Spleen (tissue), 11 donors: ENCODE measurements at regions not wholly inside any gene's neighbourhood (a gene's known extent, or its start where the extent isn't known, plus 50 kb on each side); places are given as distances from the start of the nearest gene placed in this dataset.

ENCODE experiments used
- DNase-seq: peaks from one replicate; pipeline ENCODE4 v3.0.0-alpha.2; 2020
- H3K27ac ChIP-seq, 8 donors: fragments of 200-600 bp; sonication (generic) in 7 of 8; 1 replicate in 4 of 8; 2 replicates in 4 of 8; pipeline versions ENCODE4 v1.5.0 to v1.8.0; 2016 to 2021; ENCODE audit warnings: inconsistent platforms in 4 of 8, mild to moderate bottlenecking in 4 of 8, moderate library complexity in 1 of 8
- H3K27me3 ChIP-seq, 7 donors: fragments of 200-600 bp; sonication (generic) in 6 of 7; replicated peaks in 1 of 7; 1 replicate in 4 of 7; 2 replicates in 3 of 7; pipeline versions ENCODE4 v1.5.0 to v1.8.0; 2016 to 2021; ENCODE audit warnings: inconsistent platforms in 3 of 7, mild to moderate bottlenecking in 1 of 7
- H3K36me3 ChIP-seq, 6 donors: fragments of 200-600 bp; sonication (generic) in 5 of 6; 1 replicate in 4 of 6; 2 replicates in 2 of 6; pipeline versions ENCODE4 v1.5.0 to v1.8.0; 2016 to 2021; ENCODE audit warnings: inconsistent platforms in 2 of 6
- H3K4me1 ChIP-seq, 6 donors: fragments of 200-600 bp; sonication (generic) in 5 of 6; 1 replicate in 3 of 6; 2 replicates in 3 of 6; pipeline versions ENCODE4 v1.5.0 to v1.8.0; 2016 to 2021; ENCODE audit warnings: inconsistent platforms in 3 of 6
- H3K4me3 ChIP-seq, 8 donors: fragments of 200-600 bp; sonication (generic) in 7 of 8; 1 replicate in 4 of 8; 2 replicates in 4 of 8; pipeline versions ENCODE4 v1.5.0 to v1.8.0; 2016 to 2021; ENCODE audit warnings: inconsistent platforms in 4 of 8, mild to moderate bottlenecking in 4 of 8, moderate library complexity in 2 of 8
- H3K9me3 ChIP-seq, 8 donors: fragments of 200-600 bp; sonication (generic) in 7 of 8; 1 replicate in 4 of 8; 2 replicates in 4 of 8; pipeline versions ENCODE4 v1.5.0 to v1.8.0; 2016 to 2021; ENCODE audit warnings: inconsistent platforms in 4 of 8
- CTCF ChIP-seq, 11 experiments: fragments of 200-600 bp in 7 of 11; fragments of 450-650 bp in 4 of 11; sonication (generic) in 4 of 11; IDR thresholded peaks in 8 of 11; conservative IDR thresholded peaks in 3 of 11; 1 replicate in 7 of 11; 2 replicates in 4 of 11; pipeline versions ENCODE4 v1.4.0 to v1.8.0; 2016 to 2021; ENCODE audit warnings: antibody characterized with exemption in 11 of 11, inconsistent platforms in 4 of 11, mild to moderate bottlenecking in 1 of 11
- POLR2A ChIP-seq, 3 donors: fragments of 450-650 bp; IDR thresholded peaks; one replicate each; pipeline ENCODE4 v1.5.1; 2017; ENCODE audit warnings: antibody characterized with exemption in 3 of 3, mild to moderate bottlenecking in 1 of 3
- POLR2AphosphoS5 ChIP-seq, 3 donors: sonication (generic); formaldehyde crosslinking; IDR thresholded peaks; one replicate each; pipeline ENCODE4 v1.5.1; 2017; ENCODE audit warnings: antibody characterized with exemption in 3 of 3
- WGBS, 5 donors: extraction: QIAGEN DNeasy Blood & Tissue Kit in 3 of 5; methylation state at CpG; one replicate each; pipeline versions ENCODE4 v1.1.5 to v1.1.7; 2013 to 2018; 5-methylcytosine and 5-hydroxymethylcytosine counted together
- intact Hi-C: fragments of 100-400 bp; cut with DNase I; formaldehyde crosslinking; loops from one replicate; pipeline ENCODE4 v1.15.0; 2023; ENCODE audit warnings: low total_unique reads
- donor health status: healthy with polysubstance abuse.
- donor health status: DM: no; HTN: no; CAD: no; lungs with moderate emphysema.
- donor health status: DM: no; HTN: no; CAD: no.
- donor health status: Bipolar disorder and iron deficiency.
- donor health status: healthy.
- donor health status: DM: no; HTN: no; CAD: no.
- donor health status: DM: yes; HTN: yes; CAD: no.

GRCh38 chr10:29880856-29881255 is 178.5 kb downstream of the JCAD start:
- Histone ChIP-seq H3K4me3 (no peak overlapping the region), H3K27ac (no peak overlapping the region), H3K4me1 (no peaks in the 10 kb centered on the region), H3K36me3 (no peaks in the 10 kb centered on the region), H3K9me3 (no peaks in the 10 kb centered on the region), H3K27me3 (peaks cover 0 to 18% (median 0%) of the 10 kb centered on the region in 7 donors)
- TF ChIP-seq CTCF (IDR thresholded peaks at IDR 0.05 in 8 of 11, conservative IDR thresholded peaks at IDR 0.05 in 3 of 11) (no peak), POLR2A (IDR thresholded peaks at IDR 0.05) (no peak), POLR2AphosphoS5 (IDR thresholded peaks at IDR 0.05) (no peak)
- 79 to 92% (median 84%) methylated on average over 5 of the region's 5 CpGs for WGBS, 5 donors
- DNase-seq: no peak
- intact Hi-C loops: no loop called here

- Histone ChIP-seq H3K9me3 (no peaks in the 10 kb centered on the region), H3K36me3 (no peaks in the 10 kb centered on the region), H3K27ac (no peak overlapping the region), H3K4me1 (no peaks in the 10 kb centered on the region), H3K4me3 (no peak overlapping the region), H3K27me3 (peaks cover 0 to 18% (median 0%) of the 10 kb centered on the region in 7 donors)
- WGBS, 5 donors: 52 to 82% (median 79%) methylated on average over 4 of the region's 4 CpGs
- no peak for DNase-seq
- intact Hi-C loops: no loop called here
- TF ChIP-seq POLR2AphosphoS5 (IDR thresholded peaks at IDR 0.05) (no peak), CTCF (IDR thresholded peaks at IDR 0.05 in 8 of 11, conservative IDR thresholded peaks at IDR 0.05 in 3 of 11) (no peak), POLR2A (IDR thresholded peaks at IDR 0.05) (no peak)
Measured at GRCh38 chr10:29879862-29880261, 179.5 kb downstream of the JCAD start.

GRCh38 chr10:29878492-29878891 is 180.9 kb downstream of the JCAD start:
- no peak for TF ChIP-seq POLR2A (IDR thresholded peaks at IDR 0.05)
- Histone ChIP-seq H3K27me3 (peaks cover 0 to 18% (median 0%) of the 10 kb centered on the region in 7 donors), H3K4me1 (no peaks in the 10 kb centered on the region), H3K36me3 (no peaks in the 10 kb centered on the region), H3K4me3 (no peak overlapping the region), H3K9me3 (no peaks in the 10 kb centered on the region), H3K27ac (peak overlapping the region in 1 of 8 donors; percentile 7)
- 28 to 39% (median 32%) methylated on average over 10 of the region's 10 CpGs for WGBS, 5 donors
- no peak for DNase-seq
- intact Hi-C loops: no loop called here

- DNase-seq: no peak
- H3K36me3 ChIP-seq: no peaks in the 10 kb centered on the region
- H3K4me1 ChIP-seq: no peaks in the 10 kb centered on the region
- no peak overlapping the region for H3K4me3 ChIP-seq
- peaks cover 0 to 18% (median 0%) of the 10 kb centered on the region in 7 donors for H3K27me3 ChIP-seq
- peak overlapping the region in 1 of 8 donors; percentile 7 for H3K27ac ChIP-seq
- intact Hi-C loops: no loop called here
- TF ChIP-seq CTCF (IDR thresholded peaks at IDR 0.05 in 8 of 11, conservative IDR thresholded peaks at IDR 0.05 in 3 of 11) (no peak), POLR2AphosphoS5 (IDR thresholded peaks at IDR 0.05) (no peak), POLR2A (IDR thresholded peaks at IDR 0.05) (no peak)
- 53 to 59% (median 56%) methylated on average over 12 of the region's 12 CpGs for WGBS, 5 donors
- H3K9me3 ChIP-seq: no peaks in the 10 kb centered on the region
Measured at GRCh38 chr10:29877793-29878491, 181.4 kb downstream of the JCAD start.
